MG63 (cell line): ENCODE measurements at regions not wholly inside any gene's neighbourhood (a gene's known extent, or its start where the extent isn't known, plus 50 kb on each side); places are given as distances from the start of the nearest gene placed in this dataset.
A peak's percentile ranks its signal among the peaks of the same experiment; 100 is the strongest.

ENCODE experiments used
- DNase-seq: peaks from one replicate; pipeline ENCODE4 v3.0.0-alpha.2; 2020
- H3K27me3 ChIP-seq: fragments of 250-450 bp; sonication (Bioruptor Pico); 2 replicates; pipeline ENCODE4 v1.5.1; 2020; ENCODE audit warnings: mild to moderate bottlenecking, moderate library complexity
- H3K36me3 ChIP-seq: fragments of 250-450 bp; sonication (Bioruptor Pico); 2 replicates; pipeline ENCODE4 v1.5.1; 2020; ENCODE audit warnings: mild to moderate bottlenecking, moderate library complexity
- H3K4me3 ChIP-seq: fragments of 250-450 bp; sonication (Bioruptor Pico); 2 replicates; pipeline ENCODE4 v1.5.1; 2020; ENCODE audit warnings: mild to moderate bottlenecking, moderate library complexity
- H3K9me3 ChIP-seq: fragments of 250-450 bp; sonication (Bioruptor Pico); 2 replicates; pipeline ENCODE4 v1.5.1; 2020; ENCODE audit warnings: mild to moderate bottlenecking, moderate library complexity

- no peak overlapping the region for H3K4me3 ChIP-seq
- no peaks in the 10 kb centered on the region for H3K36me3 ChIP-seq
- no peaks in the 10 kb centered on the region; the same call in 1 of the 2 replicates for H3K9me3 ChIP-seq
- no peak for DNase-seq
- H3K27me3 ChIP-seq: no peaks in the 10 kb centered on the region
Observed at GRCh38 chr7:38002689-38003088, 82.2 kb downstream of the EPDR1 start.

DNA sequence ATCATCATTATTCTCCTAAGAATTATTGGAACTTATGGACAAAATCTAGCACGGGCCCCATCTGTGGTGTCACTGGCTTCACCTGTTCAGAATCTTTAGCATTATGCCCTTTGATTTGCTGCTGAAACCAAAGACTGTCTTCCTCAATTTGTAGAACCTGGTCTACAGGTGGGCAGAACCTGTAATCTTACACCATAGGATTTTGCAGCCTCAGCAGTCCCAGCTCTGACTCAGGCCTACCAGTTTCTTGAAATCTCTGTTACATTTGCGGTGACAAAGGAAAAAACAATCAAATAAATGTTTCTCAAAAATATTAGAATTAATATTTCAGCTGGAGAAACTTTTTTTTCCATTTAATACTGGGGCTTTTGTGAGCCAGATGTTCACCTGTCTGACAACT, 86.1 kb downstream of the EPDR1 start:
- no peaks in the 10 kb centered on the region; the same call in 1 of the 2 replicates for H3K9me3 ChIP-seq
- no peaks in the 10 kb centered on the region for H3K27me3 ChIP-seq
- DNase-seq: no peak
- no peaks in the 10 kb centered on the region for H3K36me3 ChIP-seq
- no peak overlapping the region for H3K4me3 ChIP-seq

DNA sequence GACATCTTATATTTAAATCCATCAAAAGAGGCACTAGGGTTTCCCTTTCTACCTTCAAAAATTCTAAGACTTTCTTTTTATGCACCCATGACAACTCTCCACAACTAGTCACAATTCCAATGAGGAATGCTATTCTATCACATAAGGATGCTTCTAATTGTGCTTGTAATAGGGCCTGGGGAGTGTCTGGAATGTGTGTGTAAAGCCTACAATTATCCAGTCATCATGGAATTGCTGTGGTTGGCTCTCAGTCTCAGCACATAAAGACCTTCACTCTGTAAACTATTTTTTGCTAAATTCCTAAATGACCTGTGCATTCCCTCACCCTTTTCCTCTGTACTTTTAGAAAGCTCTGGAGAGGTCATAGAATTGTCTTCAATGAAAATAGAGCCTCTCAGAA, 86.7 kb downstream of the EPDR1 start:
- no peaks in the 10 kb centered on the region; the same call in 1 of the 2 replicates for H3K9me3 ChIP-seq
- DNase-seq: no peak
- no peaks in the 10 kb centered on the region for H3K36me3 ChIP-seq
- no peaks in the 10 kb centered on the region for H3K27me3 ChIP-seq
- H3K4me3 ChIP-seq: no peak overlapping the region

- Histone ChIP-seq H3K36me3 (no peaks in the 10 kb centered on the region), H3K27me3 (no peaks in the 10 kb centered on the region)
- no peak for DNase-seq
Observed at GRCh38 chr7:38013246-38013645, 92.8 kb downstream of the EPDR1 start.

GRCh38 chr7:38016567-38016966, 96.1 kb downstream of the EPDR1 start:
- Histone ChIP-seq H3K27me3 (no peaks in the 10 kb centered on the region), H3K9me3 (no peaks in the 10 kb centered on the region), H3K36me3 (no peaks in the 10 kb centered on the region), H3K4me3 (no peak overlapping the region)
- no peak for DNase-seq

More at GRCh38 chr7:38013246-38013645, 92.8 kb downstream of the EPDR1 start:
- Histone ChIP-seq H3K9me3 (no peaks in the 10 kb centered on the region; the same call in 1 of the 2 replicates), H3K4me3 (no peak overlapping the region)

DNA sequence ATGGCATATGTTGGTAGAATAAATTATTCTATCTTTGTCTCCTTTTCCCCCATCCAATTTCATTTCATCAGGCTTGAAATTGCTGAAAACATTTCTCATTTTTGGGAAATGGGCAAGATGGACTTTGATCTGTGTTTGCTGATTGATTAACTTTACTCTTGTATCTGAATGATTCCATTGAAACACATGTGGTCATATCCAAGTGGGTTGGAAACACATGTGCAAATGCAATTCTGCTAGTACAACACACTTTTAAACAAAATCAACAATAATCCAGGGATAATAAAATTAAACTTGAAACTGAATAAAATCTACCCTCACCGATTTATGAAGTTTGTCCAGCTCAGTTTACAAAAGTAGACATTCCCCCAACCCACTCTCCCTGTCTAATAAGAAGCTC, 96.9 kb downstream of the EPDR1 start:
- H3K9me3 ChIP-seq: no peaks in the 10 kb centered on the region
- DNase-seq: no peak
- no peaks in the 10 kb centered on the region for H3K27me3 ChIP-seq
- H3K4me3 ChIP-seq: no peak overlapping the region
- no peaks in the 10 kb centered on the region for H3K36me3 ChIP-seq

- H3K9me3 ChIP-seq: no peaks in the 10 kb centered on the region
- H3K36me3 ChIP-seq: no peaks in the 10 kb centered on the region
- no peak overlapping the region for H3K4me3 ChIP-seq
- peak; percentile 10 for DNase-seq
- no peaks in the 10 kb centered on the region for H3K27me3 ChIP-seq
Observed at GRCh38 chr7:38020121-38020785, 99.8 kb downstream of the EPDR1 start.

DNA sequence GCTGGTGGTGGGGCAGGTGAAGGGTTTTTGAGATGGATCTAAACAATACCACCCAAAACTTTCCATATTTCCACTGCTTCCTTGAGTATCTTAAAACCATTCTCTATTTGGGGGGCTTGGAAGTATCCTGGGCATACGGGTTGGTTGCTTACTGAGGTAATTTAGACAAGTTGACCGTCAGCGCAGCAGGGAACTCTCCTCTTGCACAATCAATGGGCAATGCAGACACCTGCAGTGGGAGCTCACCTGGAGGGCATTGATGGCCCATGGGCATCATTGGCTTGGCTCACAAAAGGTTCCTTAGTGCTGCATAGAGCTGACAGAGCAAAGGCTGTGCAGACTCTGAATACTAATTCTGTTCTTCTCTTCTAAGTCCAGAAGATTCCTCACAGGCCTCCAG, 101.5 kb downstream of the EPDR1 start:
- DNase-seq: no peak
- Histone ChIP-seq H3K36me3 (no peaks in the 10 kb centered on the region), H3K4me3 (no peak overlapping the region), H3K9me3 (no peaks in the 10 kb centered on the region), H3K27me3 (no peaks in the 10 kb centered on the region)

DNA sequence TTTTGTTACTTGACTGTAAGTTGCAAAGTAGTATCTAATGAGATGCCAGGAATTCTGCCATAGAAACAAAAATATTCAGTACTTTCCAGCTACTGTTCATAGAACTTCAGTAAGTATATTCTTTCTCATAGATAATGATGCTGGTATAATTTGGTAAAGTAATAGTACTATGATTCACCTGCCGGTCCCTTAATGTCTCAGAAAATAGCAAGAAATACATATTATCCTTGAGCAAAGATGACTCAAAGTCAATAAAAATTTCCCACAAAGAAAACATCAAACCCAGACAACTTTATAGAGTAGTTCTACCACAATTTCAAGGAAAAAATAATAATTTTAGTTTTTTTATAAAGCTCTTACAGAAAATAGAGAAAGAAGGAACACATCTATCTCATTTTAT, 105.4 kb downstream of the EPDR1 start:
- no peak overlapping the region for H3K4me3 ChIP-seq
- no peaks in the 10 kb centered on the region for H3K36me3 ChIP-seq
- no peak for DNase-seq
- H3K9me3 ChIP-seq: no peaks in the 10 kb centered on the region
- no peaks in the 10 kb centered on the region for H3K27me3 ChIP-seq

DNA sequence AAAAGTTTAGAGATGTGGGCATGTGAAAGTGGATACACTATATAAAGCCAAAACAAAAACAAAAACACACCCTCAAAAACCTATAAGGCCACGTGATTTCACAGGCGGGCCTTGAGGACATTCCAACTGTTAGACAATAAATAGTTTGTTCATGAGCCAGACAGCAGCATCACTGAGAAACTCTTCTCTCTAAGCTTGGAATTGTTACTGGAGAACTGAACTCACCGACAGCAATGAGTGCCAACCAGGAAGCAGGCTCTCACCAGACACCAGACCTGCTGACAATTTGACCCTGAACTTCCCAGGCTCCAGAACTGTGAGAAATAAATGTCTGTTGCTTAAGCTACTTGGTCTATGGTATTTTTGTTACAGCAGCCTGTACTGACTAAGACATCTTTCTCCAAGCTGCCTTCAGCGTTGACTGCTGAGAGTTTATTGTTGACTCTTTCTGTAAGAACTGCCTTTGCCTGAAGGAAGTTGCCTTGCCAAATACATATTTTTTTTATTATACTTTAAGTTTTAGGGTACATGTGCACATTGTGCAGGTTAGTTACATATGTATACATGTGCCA, 107.5 kb downstream of the EPDR1 start:
- H3K27me3 ChIP-seq: no peaks in the 10 kb centered on the region
- no peaks in the 10 kb centered on the region for H3K36me3 ChIP-seq
- H3K9me3 ChIP-seq: no peaks in the 10 kb centered on the region
- no peak overlapping the region for H3K4me3 ChIP-seq
- no peak for DNase-seq

- Histone ChIP-seq H3K27me3 (no peaks in the 10 kb centered on the region), H3K9me3 (no peaks in the 10 kb centered on the region), H3K36me3 (no peaks in the 10 kb centered on the region), H3K4me3 (no peak overlapping the region)
- no peak for DNase-seq
Observed at GRCh38 chr7:38034062-38034908, 113.8 kb downstream of the EPDR1 start.

GRCh38 chr7:38040831-38041230, 120.4 kb downstream of the EPDR1 start:
- DNase-seq: no peak
- Histone ChIP-seq H3K27me3 (no peaks in the 10 kb centered on the region), H3K4me3 (no peak overlapping the region), H3K36me3 (no peaks in the 10 kb centered on the region), H3K9me3 (no peaks in the 10 kb centered on the region)

DNA sequence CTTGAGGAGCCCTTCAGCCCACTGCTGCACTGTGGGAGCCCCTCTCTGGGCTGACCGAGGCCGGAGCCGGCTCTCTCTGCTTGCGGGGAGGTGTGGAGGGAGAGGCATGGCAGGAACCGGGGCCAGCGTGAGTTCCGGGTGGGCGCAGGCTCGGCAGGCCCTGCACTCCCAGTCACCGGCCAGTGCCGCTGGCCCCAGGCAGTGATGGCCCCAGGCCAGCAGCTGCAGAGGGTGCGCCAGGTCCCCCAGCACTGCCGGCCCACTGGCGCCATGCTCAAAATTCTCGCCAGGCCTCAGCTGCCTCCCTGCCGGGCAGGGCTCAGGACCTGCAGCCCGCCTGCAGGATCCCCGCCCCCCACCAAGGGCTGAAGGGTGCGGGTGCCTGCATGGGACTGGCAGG, 128.4 kb upstream of the STARD3NL start:
- DNase-seq: no peak
- no peak overlapping the region for H3K4me3 ChIP-seq
- H3K9me3 ChIP-seq: peaks cover 3% of the 10 kb centered on the region; the same call in 1 of the 2 replicates
- H3K36me3 ChIP-seq: no peaks in the 10 kb centered on the region
- H3K27me3 ChIP-seq: no peaks in the 10 kb centered on the region

DNA sequence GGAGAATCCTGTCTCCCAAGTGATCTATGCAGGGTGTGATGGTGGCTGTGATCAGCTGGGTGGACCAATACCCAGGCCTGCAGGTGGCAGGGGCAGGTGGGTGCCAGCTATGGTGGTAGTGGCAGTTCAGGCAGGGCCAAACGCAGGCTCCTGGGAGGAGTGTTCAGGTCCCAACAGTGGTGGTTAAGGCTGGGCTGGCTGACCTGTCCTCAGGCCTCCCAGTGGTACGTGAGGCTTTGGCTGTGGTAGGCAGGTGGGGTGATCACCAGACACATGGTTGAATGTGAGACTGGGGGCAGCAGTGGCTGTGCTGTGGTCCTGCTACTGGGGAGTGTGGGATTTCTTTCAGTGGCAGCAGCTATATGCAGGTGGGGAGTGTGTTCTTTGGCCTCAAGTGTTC, 126.7 kb upstream of the STARD3NL start:
- no peak for DNase-seq
- H3K4me3 ChIP-seq: no peak overlapping the region
- H3K9me3 ChIP-seq: peaks cover 3% of the 10 kb centered on the region; the same call in 1 of the 2 replicates
- no peaks in the 10 kb centered on the region for H3K36me3 ChIP-seq
- H3K27me3 ChIP-seq: no peaks in the 10 kb centered on the region

GRCh38 chr7:38051786-38052185, 126.3 kb upstream of the STARD3NL start:
- no peak for DNase-seq
- H3K36me3 ChIP-seq: no peaks in the 10 kb centered on the region

GRCh38 chr7:38052786-38053185, 125.3 kb upstream of the STARD3NL start:
- Histone ChIP-seq H3K36me3 (no peaks in the 10 kb centered on the region), H3K27me3 (no peaks in the 10 kb centered on the region), H3K9me3 (peaks cover 3% of the 10 kb centered on the region; the same call in 1 of the 2 replicates), H3K4me3 (no peak overlapping the region)
- no peak for DNase-seq

More at GRCh38 chr7:38051786-38052185, 126.3 kb upstream of the STARD3NL start:
- Histone ChIP-seq H3K4me3 (no peak overlapping the region), H3K27me3 (no peaks in the 10 kb centered on the region), H3K9me3 (peaks cover 3% of the 10 kb centered on the region; the same call in 1 of the 2 replicates)

DNA sequence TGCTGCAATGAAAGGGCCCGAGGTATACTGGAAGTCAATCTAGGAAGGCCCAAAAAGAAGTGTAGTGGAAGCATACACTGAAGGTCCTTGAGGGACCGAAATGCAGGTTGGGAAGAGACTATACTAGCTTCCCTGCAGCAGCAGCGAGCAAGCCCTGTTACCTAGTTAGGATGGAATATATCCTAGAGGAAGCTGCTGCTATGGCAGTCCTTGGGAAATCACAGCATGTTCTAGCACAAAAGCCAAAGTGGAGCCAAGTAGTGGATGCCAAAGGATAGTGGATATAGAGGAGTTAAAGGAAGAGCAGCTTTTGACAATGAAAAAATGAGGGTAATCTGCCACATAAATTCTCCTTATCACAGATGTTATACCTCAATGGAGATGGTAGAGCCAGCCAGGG, 123.8 kb upstream of the STARD3NL start:
- H3K36me3 ChIP-seq: no peaks in the 10 kb centered on the region
- no peaks in the 10 kb centered on the region for H3K27me3 ChIP-seq
- no peak for DNase-seq
- no peak overlapping the region for H3K4me3 ChIP-seq
- no peaks in the 10 kb centered on the region for H3K9me3 ChIP-seq
